ENCODE measurements at regions not wholly inside any gene's neighbourhood (a gene's known extent, or its start where the extent isn't known, plus 50 kb on each side); places are given as distances from the start of the nearest gene placed in this dataset.

DNA sequence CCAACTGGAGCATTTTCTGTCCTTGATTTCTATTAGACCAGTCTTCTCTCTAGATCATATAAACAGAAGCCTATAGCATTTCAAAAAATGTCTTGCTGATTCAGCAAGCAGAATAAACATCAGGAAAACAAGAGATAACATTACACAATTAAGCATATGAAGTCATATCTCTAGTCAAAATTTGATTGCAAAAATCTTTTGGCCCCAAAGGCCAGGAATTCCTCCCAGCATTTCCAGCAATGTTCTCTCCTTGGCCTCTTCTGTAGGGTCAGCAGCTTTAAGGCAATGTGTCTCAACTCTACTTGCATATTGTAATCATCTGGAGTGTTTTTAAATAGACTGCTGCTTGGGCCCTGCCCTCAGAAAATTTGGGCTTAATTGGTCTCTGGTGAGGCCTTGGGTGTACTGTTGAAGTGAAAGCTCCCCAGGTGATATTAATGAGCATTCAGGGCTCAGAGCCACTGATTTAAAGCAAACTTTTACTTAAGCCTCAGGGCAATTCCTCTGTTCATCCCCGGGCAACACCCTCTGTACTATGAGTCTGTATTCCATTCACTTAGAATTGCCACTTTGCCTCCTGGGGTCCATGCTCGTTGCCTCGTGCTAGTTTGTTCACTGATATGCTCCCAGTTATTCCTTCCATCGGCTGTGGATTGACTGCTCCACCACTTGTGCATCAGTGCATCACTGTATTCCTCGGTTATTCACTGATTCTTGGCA lies 1072.6 kb downstream of the ROBO2 start:
- H3K36me3 ChIP-seq (ENCODE audit: low read depth), result no peaks in the 10 kb centered on the region
- no peak overlapping the region for H3K27ac ChIP-seq (ENCODE audit: poor library complexity, severe bottlenecking)
- no peaks in the 10 kb centered on the region for H3K4me1 ChIP-seq (ENCODE audit: insufficient read depth, poor library complexity, severe bottlenecking)
- no peak overlapping the region for H3K4me3 ChIP-seq (ENCODE audit: severe bottlenecking)
- no peaks in the 10 kb centered on the region for H3K9me3 ChIP-seq (ENCODE audit: severe bottlenecking)
- DNase-seq (ENCODE audit: low spot score) (no peak), ATAC-seq (ENCODE audit: low read depth) (no peak)
- TF ChIP-seq, protein P1, sequence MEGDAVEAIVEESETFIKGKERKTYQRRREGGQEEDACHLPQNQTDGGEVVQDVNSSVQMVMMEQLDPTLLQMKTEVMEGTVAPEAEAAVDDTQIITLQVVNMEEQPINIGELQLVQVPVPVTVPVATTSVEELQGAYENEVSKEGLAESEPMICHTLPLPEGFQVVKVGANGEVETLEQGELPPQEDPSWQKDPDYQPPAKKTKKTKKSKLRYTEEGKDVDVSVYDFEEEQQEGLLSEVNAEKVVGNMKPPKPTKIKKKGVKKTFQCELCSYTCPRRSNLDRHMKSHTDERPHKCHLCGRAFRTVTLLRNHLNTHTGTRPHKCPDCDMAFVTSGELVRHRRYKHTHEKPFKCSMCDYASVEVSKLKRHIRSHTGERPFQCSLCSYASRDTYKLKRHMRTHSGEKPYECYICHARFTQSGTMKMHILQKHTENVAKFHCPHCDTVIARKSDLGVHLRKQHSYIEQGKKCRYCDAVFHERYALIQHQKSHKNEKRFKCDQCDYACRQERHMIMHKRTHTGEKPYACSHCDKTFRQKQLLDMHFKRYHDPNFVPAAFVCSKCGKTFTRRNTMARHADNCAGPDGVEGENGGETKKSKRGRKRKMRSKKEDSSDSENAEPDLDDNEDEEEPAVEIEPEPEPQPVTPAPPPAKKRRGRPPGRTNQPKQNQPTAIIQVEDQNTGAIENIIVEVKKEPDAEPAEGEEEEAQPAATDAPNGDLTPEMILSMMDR (IDR thresholded peaks at IDR 0.05; ENCODE audit: poor library complexity, severe bottlenecking), result no peak
- H3K27me3 ChIP-seq (ENCODE audit: insufficient read depth, poor library complexity, severe bottlenecking), result no peaks in the 10 kb centered on the region

DNA sequence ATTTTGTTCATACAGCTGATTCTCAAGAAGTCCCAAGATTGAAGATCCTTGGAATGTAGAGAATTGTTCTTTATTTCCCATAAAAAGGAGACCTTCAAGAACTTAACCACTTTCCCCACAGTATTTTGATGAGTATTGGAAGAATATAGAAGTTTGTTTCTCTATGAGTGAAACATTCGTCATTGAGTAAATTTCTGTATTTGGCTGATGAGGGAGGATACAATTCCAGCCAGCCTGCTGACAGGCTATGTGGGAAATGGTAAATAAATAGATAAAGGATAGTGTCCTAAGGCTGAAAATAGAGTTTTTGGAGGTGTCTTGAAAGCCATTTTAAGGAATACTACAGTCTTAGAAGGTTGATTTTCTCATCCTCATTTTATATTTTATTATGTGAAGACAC lies 1076.1 kb downstream of the ROBO2 start:
- Histone ChIP-seq H3K27ac (ENCODE audit: poor library complexity, severe bottlenecking) (no peak overlapping the region), H3K4me3 (ENCODE audit: severe bottlenecking) (no peak overlapping the region), H3K36me3 (ENCODE audit: low read depth) (no peaks in the 10 kb centered on the region), H3K9me3 (ENCODE audit: severe bottlenecking) (no peaks in the 10 kb centered on the region), H3K27me3 (ENCODE audit: insufficient read depth, poor library complexity, severe bottlenecking) (no peaks in the 10 kb centered on the region), H3K4me1 (ENCODE audit: insufficient read depth, poor library complexity, severe bottlenecking) (no peaks in the 10 kb centered on the region)
- TF ChIP-seq, protein P1 (IDR thresholded peaks at IDR 0.05; ENCODE audit: poor library complexity, severe bottlenecking), result no peak
- no peak for DNase-seq (ENCODE audit: low spot score)
- no peak for ATAC-seq (ENCODE audit: low read depth)

DNA sequence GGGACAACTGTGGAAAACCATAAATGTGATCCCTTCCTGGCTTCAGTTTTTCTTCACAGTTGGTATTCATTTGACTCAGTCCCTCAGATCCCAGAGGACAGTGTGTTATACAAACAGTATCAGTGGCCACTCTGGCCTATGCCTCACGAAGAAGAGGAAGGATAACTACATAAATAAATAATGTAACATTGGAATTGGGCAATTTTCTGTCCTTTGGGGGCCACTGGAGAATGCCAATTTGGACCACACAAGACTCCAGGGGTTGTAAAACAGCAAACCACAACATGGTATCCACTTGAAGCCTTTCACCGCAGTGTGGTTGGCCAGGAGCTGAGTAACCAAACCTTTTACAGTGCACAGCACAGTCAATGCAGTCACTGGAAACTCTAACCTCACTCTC lies 1077.0 kb downstream of the ROBO2 start:
- H3K27me3 ChIP-seq (ENCODE audit: insufficient read depth, poor library complexity, severe bottlenecking), result no peaks in the 10 kb centered on the region
- no peaks in the 10 kb centered on the region for H3K9me3 ChIP-seq (ENCODE audit: severe bottlenecking)
- ATAC-seq (ENCODE audit: low read depth) (no peak), DNase-seq (ENCODE audit: low spot score) (no peak)
- H3K4me1 ChIP-seq (ENCODE audit: insufficient read depth, poor library complexity, severe bottlenecking), result no peaks in the 10 kb centered on the region
- H3K27ac ChIP-seq (ENCODE audit: poor library complexity, severe bottlenecking), result no peak overlapping the region
- H3K4me3 ChIP-seq (ENCODE audit: severe bottlenecking), result no peak overlapping the region
- TF ChIP-seq, protein P1 (IDR thresholded peaks at IDR 0.05; ENCODE audit: poor library complexity, severe bottlenecking), result no peak
- H3K36me3 ChIP-seq (ENCODE audit: low read depth), result no peaks in the 10 kb centered on the region

DNA sequence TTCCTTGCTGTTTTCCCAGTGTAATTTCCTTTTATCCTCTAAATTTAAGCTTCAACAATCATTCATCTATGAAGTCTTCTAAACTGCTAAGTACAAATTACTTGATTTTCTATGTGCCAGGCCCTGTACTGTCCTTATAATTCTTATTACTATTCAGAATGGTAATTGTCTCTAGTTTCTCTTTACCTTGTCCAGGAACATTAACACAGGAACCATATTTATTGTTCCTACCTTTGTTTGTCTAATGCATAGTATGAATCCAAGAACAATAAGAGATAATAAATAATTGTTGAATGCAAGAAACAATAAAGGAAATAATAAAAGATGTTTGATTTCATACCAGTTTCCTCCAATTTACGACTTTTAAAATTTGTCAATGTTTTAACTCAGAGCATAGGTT lies 1083.2 kb downstream of the ROBO2 start:
- Histone ChIP-seq H3K27me3 (ENCODE audit: insufficient read depth, poor library complexity, severe bottlenecking) (no peaks in the 10 kb centered on the region), H3K9me3 (ENCODE audit: severe bottlenecking) (no peaks in the 10 kb centered on the region), H3K4me1 (ENCODE audit: insufficient read depth, poor library complexity, severe bottlenecking) (no peaks in the 10 kb centered on the region), H3K4me3 (ENCODE audit: severe bottlenecking) (no peak overlapping the region), H3K36me3 (ENCODE audit: low read depth) (no peaks in the 10 kb centered on the region), H3K27ac (ENCODE audit: poor library complexity, severe bottlenecking) (no peak overlapping the region)
- TF ChIP-seq, protein P1 (IDR thresholded peaks at IDR 0.05; ENCODE audit: poor library complexity, severe bottlenecking), result no peak
- DNase-seq (ENCODE audit: low spot score) (no peak), ATAC-seq (ENCODE audit: low read depth) (no peak)

DNA sequence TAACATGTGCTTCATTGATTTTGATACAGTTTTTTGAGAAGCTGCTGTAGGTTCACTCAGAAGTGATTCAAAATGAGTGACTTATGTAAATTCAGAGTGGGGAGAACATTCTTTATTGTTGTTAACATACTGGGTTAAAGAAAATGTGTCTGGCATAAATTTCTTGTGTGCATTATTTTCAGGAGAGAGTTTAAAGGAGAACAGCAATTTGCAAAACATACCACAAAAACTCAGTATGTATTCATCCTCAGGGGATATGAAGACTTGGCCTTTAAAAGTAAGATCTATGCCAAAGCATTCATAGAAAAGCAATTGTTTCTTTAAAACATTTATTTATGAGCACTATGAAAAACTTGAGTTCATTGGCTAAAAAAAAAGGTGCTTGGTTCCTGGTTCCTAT lies 1089.8 kb downstream of the ROBO2 start:
- no peaks in the 10 kb centered on the region for H3K36me3 ChIP-seq (ENCODE audit: low read depth)
- H3K9me3 ChIP-seq (ENCODE audit: severe bottlenecking), result no peaks in the 10 kb centered on the region
- H3K4me3 ChIP-seq (ENCODE audit: severe bottlenecking), result no peak overlapping the region
- TF ChIP-seq, protein P1 (IDR thresholded peaks at IDR 0.05; ENCODE audit: poor library complexity, severe bottlenecking), result no peak
- H3K27me3 ChIP-seq (ENCODE audit: insufficient read depth, poor library complexity, severe bottlenecking), result no peaks in the 10 kb centered on the region
- no peaks in the 10 kb centered on the region for H3K4me1 ChIP-seq (ENCODE audit: insufficient read depth, poor library complexity, severe bottlenecking)
- DNase-seq (ENCODE audit: low spot score) (no peak), ATAC-seq (ENCODE audit: low read depth) (no peak)
- no peak overlapping the region for H3K27ac ChIP-seq (ENCODE audit: poor library complexity, severe bottlenecking)
